EL (cell line): ENCODE measurements at regions not wholly inside any gene's neighbourhood (a gene's known extent, or its start where the extent isn't known, plus 50 kb on each side); places are given as distances from the start of the nearest gene placed in this dataset.
A peak's percentile ranks its signal among the peaks of the same experiment; 100 is the strongest.

ENCODE experiments used
- DNase-seq: peaks from one replicate; pipeline ENCODE4 v3.0.0-alpha.2; 2016

DNA sequence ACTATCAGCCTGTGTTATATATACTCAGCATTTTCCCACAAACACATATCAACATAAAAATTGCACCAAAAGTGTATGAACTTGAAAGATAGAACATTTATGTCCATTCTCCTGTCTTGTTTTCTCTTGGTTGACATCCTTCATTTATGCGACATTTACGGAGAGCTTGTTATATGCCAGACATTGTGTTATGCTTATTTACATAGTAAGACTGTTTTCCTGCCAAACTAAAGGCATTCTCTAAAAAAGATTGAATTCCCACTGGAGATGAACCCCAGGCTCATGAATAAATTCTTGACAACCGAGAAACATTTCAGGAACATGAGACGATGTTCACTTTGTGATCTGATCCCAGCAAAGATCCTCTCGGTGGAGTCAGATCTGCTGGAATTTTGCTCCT, 131.0 kb downstream of the RAP2A start:
- DNase-seq: no peak

DNA sequence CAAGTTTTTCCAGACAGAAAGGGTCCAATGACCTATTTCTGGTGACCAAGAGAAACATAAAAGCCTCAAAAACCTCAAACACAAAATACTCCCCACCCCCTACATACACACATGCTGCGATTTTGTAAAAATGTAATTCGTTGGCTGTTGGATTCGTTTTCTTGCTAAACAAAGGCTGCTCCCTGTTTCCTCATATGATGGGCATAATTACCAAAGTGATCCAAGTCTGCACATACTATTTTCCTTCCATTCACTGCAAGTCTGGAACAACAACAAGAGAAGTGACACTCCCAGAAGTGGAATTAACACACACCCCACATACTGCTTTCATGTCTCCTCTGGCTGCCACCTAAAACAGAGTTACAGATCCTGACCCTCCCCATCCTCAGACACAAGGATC, 131.9 kb downstream of the RAP2A start:
- no peak for DNase-seq

- DNase-seq: no peak
These were observed 132.9 kb downstream of the RAP2A start for GRCh38 chr13:97566907-97567306.

- DNase-seq: peak; percentile 25
These were observed 133.7 kb downstream of the RAP2A start for GRCh38 chr13:97567510-97568243.

GRCh38 chr13:97568850-97569249, 134.9 kb downstream of the RAP2A start:
- no peak for DNase-seq

GRCh38 chr13:97569841-97570240, 135.9 kb downstream of the RAP2A start:
- no peak for DNase-seq

DNA sequence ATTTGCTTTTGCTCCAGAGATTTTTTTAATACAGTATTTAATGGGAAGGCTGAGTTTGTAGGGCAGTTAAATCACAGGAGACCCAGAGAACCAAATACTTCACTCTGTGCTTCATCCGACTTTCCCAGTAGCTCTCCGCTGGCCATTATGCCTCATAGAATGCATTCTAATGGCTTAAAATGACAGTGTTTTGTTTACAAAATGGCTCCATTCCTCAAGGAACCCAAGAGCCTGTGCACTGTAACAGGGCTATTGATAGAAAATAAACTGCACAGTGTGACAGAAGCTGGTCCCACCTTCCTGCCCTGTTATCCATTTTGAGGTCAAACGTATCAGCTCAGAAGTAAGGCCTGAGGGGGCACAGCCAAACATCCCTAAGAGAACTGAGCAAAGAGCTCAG, 136.5 kb downstream of the RAP2A start:
- DNase-seq: no peak

GRCh38 chr13:97573011-97573410, 139.0 kb downstream of the RAP2A start:
- DNase-seq: no peak

GRCh38 chr13:97574926-97575325, 141.0 kb downstream of the RAP2A start:
- DNase-seq: peak; percentile 6

DNA sequence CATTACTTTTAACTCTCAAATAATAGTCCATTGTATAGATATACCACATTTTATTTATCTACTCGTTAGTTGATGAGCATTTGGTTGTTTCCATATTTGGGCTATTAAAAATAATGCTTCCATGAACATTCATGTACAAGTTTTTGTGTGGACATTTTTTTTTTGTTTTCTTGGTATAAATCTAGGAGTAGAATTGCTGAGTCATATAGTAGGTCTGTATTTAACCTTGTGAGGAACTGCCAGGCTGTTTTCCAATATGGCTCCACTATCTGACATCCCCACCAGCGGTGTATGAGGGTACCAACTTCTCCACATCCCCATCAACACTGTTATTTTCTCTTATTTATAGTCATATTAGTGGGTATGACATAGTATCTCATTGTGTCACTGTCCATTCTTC, 143.1 kb downstream of the RAP2A start:
- no peak for DNase-seq

GRCh38 chr13:97582170-97582569, 148.2 kb downstream of the RAP2A start:
- DNase-seq: no peak

GRCh38 chr13:97583907-97584497, 150.0 kb downstream of the RAP2A start:
- no peak for DNase-seq

DNA sequence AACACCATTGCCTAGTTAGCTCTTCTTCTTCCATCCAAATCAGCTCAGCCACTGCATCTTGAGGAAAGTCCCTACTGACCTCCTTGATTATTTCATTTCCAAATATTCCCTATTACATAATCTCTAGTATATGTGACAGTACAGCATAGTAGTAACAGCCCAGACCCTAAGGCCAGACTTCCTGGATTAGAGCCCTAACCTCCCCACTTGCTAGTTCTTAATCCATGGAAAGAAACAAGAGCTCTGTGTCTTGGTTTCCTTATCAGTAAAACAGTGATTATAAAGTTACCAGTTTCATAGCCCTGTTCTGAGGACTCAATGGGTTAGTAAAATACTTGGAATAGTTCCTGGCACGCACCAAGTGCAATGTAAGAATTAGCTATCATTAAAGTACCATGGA, 153.0 kb downstream of the RAP2A start:
- no peak for DNase-seq

DNA sequence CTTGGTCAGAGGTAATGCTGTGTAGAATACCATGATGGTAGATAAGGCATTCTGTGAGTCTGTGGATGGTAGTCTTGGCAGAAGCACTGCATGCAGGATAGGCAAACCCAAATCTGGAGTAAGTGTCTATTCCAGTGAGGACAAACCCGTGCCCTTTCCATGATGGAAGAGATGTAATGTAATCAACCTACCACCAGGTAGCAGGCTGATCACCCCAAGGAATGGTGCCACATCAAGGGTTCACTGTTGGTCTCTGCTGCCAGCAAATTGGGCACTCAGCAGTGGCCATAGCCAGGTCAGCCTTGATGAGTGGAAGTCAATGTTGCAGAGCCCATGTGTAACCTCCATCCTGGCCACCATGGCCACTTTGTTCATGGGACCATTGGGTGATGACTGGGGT, 155.0 kb downstream of the RAP2A start:
- DNase-seq: no peak

DNA sequence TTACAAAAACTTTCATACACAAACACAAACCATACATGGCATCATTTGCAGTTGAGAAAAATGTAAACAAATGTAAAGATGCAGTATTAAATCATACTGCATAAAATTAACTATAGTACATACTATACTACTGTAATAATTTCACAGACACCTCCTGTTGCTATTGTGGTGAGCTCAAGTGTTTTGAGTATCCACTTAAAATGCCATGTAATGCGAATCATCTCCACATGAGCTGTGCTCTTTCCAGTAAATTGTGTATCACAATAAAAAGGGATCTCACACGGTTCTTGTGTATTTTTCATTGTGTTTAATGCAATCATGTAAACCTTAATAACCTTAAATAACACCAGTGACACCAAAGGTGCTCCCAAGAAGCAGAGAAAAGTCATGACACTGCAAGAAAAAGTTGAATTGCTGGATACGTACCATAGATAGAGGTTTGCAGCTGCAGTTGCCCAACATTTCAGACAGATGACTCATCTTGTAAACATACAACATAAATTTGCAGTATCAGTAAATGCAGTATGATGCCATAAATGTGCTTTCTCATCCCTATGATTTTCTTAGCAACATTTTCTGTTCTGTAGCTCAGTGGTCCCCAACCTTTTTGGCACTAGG, 166.6 kb downstream of the RAP2A start:
- peak; percentile 52 for DNase-seq

- no peak for DNase-seq
These were observed 181.3 kb downstream of the RAP2A start for GRCh38 chr13:97615266-97615665.

DNA sequence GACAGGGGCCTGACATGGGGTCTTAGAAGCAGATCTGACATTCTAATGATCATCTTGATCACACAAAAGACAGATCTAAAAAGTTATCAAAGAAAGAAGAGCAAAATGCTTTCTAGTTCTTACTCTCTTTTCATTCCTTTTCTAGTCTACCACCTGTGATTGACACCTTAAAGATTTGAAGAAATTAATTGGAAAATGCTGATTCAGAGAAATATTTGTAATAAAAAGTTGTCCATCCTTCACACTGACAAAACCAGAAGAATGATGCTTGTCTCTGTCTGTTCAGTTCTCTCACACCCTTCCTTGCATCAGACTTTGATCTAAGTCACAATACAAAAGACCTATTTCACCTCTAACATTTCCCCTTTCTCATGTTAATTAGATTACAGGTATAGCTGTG, 182.4 kb downstream of the RAP2A start:
- no peak for DNase-seq

DNA sequence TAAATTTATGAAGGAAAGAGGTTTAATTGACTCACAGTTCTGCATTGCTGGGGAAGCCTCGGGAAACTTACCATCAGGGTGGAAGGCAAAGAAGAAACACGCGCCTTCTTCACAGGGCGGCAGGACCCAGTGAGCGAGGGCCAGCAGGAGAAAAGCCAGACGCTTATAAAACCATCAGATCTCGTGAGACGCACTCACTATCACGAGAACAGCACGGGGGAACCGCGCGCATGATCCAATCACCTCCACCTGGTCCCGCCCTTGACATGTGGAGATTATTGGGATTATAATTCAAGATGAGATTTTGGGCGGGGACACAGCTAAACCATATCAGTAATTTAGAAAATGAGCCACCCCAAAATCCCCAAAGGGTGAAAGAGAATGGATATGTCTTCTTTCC, 187.1 kb downstream of the RAP2A start:
- no peak for DNase-seq

- no peak for DNase-seq
These were observed 187.7 kb downstream of the RAP2A start for GRCh38 chr13:97621631-97622030.

DNA sequence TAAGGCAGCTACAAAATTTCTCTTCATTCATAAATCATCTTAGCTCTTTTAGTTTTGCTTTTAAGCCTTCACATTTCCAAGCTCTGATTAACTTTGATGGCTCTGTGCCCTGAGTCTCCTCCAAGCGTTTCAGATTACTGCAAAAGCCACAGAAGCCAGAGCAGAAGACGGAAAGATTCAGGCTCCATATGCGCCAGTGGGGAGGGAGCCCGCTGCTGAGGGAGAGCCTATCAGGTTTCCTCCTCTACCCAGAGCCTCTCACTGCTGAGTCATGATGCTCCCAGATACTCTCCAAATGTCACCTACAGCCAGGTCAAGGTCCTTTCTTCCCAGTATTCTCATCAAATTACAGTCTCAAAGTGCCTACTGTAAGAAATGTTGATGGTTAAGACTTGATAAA, 193.6 kb downstream of the RAP2A start:
- peak; percentile 48 for DNase-seq

DNA sequence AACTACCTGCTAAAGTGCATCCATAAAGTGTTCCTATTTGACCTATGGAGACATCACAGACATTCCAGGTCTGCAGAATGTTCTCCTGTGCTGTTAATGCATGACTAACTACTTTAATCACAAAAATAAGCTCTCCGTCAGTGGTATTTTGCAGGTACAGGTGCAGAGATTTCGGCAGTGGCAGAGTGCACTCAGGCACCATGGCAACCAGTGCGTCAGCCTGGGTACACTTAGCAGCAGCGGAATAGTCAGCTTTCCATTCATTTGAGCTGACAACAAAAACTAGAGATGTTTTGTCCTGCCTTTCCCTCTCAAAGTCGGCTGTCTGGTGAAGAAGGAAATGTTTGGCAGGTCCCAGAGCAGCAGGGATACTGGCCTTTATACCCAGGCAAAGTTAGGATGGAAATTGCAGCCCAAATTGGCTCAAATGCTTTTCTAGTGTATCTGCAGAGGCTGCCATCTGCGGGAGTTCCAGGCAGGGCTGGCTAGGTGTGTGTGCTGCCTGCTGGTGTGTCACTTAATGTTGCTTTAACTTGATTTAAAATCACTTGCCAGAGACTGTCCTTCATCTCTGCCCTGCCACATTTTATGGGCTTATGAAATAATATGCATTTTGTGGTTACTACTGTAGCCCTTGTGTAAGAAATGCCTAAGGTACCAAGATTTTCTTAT, 195.8 kb downstream of the RAP2A start:
- no peak for DNase-seq

DNA sequence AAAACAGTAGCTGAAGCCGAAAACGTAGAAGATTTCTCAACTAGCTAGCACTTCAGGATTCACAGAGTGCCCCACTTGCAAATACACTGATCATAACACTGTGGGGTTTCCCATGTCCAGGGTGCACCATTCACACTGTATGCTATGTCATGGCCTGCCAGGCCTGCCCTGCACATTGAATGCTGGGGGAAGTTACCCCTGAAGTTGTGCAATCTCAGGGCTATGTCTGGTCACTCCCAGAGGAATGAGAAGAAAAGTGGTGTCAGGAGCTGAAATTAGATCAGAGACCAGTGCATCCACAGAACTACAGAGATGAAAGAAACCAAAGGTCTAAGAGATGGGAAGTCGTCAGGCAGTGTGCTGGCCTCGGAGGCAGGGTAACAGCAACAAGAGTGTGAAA, 196.8 kb downstream of the RAP2A start:
- no peak for DNase-seq

DNA sequence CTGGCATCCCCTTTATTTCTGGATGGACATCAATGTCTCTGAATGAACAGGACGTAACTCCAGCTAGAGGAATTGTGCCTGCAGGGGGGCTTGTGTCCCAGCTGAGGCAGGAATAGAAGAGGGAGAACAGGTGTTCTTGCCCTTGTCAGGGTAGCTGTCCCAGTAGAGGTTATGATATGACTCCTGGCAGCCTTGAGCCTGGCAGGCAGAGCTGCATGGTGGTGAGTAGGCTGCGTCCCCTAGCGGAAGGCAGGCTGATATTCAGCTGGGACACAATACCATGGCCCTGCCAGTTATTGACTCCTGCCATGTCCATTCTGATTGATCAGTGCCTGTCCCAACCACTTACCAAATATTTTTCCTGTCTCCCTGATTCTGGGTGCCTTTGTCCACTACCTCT, 197.2 kb downstream of the RAP2A start:
- peak; percentile 14 for DNase-seq

DNA sequence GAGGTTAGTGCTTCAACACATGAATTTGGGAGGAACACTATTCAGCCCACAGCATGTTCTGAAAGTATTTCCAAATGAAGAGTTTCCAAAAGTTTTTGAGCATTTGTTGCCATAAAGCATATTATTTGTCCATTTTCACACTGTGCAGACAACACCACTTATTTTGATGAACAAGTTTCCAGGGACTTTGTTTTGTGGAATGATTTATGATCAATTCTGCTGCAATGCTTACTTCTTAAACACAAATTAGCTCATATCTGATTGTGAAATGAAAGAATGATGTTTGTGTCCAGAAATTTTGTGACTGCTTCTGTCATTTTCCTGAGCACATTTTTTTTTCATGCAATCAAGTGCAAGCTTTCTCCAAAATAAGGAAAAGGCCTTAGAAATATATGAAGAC, 205.3 kb downstream of the RAP2A start:
- no peak for DNase-seq
